CD4-positive, alpha-beta T cell treated with Interleukin-6 for 4 hours (primary cell): ENCODE measurements at regions not wholly inside any gene's neighbourhood (a gene's known extent, or its start where the extent isn't known, plus 50 kb on each side); places are given as distances from the start of the nearest gene placed in this dataset.
"Not testable (repeated sequence)": the region's sequence is repeated elsewhere in the genome, so short reads cannot be mapped to it uniquely, and the experiment has no call there.

Experiments
- DNase-seq: peaks from one replicate; pipeline ENCODE4 v3.0.0-alpha.2; 2020; ENCODE audit warnings: mixed read lengths

DNA sequence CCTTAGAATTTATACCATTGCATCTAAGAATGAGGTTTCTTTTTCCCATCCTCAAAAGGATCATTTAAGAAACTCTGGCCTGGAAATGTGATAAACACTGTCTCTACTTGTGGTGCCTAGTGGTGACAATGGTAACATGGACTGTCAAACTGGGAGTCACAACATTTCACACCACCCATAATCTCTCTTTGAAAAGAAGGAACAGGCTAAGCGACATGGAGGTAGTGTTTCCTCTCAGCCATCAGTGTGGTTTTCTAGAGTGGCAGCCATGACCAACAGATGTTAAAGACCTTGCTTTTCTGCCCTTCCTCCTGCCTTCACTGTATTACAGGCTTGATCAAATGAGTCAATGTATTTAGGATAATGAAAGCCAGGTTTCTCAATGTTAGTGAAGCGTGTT lies 283.1 kb upstream of the STAC start:
- DNase-seq, result no peak

DNA sequence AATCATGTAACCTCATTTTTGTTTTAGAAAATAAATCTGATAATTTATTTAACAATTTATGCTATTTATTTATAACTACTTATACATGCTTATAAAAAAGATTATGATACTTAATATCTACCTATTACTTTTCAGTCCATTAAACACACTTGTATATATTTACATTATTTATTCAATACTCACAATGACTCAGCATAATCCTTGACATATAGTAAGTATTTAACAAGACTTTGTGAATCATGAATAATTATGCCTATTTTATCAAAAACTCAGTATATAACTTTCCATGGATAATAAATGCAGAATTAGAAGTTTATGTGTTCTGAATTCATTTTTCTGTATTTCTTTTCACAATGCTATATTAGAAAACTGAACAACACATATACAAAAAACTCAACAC lies 266.0 kb upstream of the STAC start:
- no peak for DNase-seq

DNA sequence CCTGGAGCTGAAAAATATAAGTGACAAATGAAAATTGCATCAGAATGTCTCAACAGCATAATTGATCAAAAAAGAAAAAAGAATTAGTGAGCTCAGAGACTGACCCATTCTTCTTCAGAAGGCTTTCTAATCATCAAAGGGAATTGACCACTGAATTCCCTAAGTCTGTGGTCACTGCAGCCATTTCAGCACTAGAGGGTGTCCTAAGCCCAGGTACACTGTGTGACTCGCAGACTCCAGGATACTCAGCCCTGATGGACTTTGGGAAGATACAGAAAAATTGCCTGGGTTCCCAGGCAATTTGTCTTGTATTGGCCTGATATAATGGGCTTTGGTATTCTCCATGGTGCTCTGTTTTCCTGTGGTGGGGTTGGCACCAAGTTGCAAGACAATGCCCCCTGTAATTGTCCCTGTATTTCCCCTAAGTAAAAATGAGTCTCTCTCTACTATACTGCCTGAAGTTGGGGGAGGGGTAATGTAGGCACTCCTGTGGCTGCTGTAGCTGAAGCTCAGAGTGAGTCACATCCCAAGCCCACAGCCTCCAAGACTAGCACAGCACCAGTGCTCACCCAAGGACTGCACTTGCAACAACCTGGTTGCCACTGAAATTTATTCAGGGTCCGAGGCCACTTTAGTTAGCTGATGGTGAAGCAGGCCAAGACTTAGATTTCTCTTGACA lies 256.0 kb upstream of the STAC start:
- DNase-seq, result no peak

DNA sequence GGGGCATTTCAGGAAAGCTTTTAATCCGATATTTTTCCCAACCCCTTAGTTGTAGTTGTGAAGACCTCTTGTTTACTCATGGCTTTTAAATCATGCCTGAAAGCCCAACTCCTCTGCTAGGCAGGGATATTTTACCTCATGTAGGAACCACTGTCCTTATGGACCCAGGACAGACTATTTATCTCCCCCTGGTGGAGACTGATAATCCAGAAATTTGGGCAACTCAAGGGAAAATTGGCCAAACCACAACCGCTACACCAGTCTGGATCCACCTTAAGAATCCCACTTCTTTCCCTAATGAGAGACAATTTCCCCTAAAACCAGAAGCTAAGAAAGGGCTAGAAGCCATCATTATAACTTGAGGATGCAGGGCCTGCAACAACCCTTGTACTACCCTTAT lies 248.1 kb upstream of the STAC start:
- no peak for DNase-seq

DNA sequence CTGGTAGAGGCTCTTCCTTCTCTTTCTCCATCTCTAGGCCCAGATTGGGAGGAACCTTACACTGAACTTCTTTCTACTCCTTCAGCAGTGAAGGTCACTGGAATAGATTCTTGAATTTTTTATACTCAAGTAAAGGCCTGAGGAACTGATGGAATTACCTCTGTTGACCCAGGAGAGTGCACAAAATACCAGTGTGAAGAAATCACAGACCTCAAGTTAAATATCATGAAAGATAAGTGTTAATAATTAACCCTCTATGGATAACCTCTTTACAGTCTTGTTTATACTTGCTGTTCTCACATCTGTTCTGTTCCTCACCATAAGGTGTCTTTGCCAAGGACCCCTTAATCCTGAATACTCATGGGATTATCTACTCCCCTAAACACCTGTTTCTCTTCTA lies 244.4 kb upstream of the STAC start:
- no peak for DNase-seq

DNA sequence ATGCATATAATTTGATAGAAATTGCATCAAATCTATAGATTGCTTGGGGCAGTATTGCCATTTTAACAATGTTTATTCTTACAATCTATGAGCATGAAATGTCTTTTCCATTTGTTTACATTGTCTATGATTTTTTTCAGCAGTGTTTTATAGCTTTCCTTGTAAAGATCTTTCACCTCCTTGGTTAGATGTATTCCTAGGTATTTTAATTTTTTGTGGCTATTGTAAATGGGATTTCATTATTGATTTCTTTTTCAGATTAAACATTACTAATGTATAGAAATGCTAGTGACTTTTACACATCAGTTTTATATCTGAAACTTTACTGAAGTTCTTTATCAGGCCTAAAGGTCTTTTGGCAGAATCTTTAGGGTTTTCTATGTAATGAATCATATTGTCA lies 237.6 kb upstream of the STAC start:
- DNase-seq, result no peak

DNA sequence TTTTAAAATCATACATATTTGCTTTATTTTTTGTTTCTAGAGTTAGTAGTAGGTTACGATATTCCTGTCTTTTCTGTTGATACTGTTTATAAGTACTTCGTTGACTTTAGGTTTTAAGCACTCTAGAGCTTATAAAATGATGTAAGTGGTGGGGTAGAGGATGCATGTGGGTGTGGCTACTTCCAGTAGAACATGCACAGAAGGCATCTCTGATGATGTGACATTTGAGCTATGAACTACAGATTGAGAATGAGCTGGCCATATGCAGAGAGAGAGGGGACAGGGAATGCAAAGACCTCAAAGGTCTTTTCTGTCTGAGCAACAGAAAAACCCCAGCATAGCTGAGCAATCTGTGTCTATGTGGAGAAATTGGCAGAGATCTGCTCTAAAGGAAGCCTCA lies 233.9 kb upstream of the STAC start:
- DNase-seq, result no peak

DNA sequence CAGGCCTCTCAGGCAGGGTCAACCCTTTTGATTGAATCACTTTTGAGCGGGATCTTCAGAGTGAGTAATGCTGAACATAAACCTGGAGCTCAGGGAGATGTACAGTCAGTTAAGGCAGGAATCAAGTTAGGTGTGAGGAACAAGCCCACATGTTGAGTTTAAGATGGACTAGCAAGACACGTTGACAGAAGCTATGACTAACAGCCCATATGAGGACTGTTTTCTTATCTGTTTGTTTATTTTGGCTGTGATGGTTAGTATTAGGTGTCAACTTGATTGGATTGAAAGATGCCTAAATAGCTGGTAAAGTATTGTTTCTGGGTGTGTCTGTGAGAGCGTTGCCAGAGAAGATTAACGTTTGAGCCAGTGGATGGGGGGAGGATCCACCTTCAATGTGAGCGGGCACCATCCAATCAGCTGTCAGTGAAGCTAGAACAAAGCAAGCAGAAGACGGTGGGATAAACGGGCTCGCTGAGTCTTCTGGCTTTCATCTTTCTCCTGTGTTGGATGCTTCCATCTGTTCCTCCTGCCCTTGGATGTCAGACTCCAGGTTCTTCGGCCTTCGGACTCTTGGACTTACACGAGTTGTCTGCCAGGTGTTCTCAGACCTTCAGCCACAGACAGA lies 232.3 kb upstream of the STAC start:
- DNase-seq, result no peak

DNA sequence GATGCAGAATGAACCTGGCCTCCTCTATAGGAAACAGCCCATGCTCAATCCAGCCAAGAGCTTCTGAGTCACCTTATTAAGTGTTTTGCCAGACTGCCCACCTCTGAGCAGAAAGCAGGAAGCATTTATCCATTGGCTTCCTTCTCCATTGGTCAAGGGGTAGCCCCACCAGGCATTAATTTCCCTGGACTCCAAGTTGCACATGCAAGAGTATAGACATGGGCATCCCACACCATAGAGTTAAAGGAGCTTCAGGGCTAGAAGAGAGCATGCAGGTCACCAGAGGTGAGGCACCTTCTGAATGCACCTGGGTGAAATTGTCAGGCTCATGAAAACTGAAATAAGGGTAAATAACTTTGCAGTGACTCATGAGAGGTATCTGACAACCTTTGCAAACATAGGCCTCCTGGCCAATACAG lies 230.8 kb upstream of the STAC start:
- no peak for DNase-seq

DNA sequence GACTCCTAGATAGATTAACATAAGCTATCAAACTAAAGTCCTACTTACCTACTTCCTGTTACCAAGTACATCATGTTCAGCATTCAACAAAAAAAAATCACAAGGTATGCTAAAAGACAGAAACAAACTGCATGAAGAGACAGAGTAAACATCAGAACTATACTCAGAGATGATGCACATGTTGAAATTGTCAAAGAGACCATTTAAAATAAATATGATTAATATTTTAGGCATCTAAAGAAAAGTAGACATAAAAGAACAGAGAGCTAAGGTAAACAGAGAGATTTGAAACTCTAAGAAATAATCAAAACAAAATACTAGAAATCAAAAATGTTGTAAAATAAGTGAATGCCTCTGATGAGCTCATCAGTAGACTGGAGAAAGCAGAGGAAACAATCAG lies 224.8 kb upstream of the STAC start:
- DNase-seq, result no peak

DNA sequence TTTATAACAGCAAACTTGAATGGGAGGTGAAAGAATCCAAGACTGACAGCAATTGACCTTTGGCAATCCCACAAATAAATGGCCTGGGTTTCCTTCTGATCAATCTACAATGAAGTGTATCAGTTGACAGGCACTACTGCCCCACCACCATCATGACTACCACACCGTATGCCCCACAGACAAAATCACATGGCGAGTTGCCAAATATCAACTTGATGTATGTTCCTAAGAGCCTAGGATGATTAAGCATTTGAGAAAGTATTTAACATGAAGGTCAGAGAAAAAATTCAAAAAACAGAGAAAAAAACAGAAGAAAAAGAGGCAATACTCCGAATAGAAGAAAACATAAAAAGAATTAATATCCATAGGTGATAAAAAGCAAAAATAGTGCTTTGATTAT lies 215.9 kb upstream of the STAC start:
- DNase-seq, result no peak

DNA sequence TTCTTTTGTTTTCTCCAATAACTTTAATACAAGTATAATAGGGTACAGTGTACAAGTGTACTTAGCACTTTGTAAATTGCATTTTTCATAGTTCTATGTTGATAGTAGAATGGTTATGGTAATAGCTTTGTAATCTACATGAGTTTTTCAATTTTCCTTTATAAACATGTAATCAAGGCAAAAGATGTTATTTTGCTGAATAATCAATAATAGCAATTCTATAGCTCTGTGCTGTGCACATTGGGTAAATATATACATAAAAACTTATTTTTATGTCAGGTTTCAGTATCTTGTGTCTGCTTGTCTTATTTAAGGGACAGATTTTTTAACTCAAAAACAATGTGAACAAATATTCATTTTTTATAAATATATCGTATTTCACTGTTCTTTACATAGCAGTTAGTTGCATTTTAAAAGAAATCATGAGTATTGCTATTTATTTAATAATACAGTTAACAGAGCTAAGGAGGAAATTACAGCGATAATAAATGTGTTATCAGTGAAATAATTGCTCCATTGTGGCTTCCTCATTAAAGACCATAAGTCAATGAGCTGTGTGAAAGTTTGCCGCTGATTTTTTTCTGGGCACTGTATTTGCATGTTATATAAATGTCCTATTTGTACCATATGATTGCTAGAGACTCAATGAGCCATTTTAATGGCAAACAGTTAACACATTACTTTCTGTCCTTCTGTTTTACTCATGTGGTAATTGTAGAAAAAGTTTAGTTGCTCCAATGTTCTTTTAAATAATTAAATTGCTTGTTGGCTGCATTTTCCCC lies 214.6 kb upstream of the STAC start:
- DNase-seq, result no peak

DNA sequence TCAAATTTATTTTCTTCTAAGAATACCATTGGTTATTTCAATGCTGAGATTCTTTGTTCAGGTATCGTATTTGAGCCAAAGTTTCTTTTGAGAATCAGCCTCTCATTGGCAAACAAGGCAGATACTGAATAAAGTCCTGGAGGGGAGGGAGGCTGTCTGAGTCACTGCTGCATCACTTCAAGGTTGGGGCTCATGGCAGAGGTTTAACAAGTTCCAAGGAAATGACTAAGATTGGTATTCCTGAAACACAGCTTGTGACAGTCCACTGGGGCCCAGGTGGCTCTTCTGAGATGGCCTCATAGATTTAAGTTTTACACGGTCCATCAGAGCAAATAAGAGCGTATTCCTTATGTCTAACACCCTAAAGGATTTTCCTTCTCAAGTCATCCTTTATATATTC lies 213.8 kb upstream of the STAC start:
- no peak for DNase-seq

DNA sequence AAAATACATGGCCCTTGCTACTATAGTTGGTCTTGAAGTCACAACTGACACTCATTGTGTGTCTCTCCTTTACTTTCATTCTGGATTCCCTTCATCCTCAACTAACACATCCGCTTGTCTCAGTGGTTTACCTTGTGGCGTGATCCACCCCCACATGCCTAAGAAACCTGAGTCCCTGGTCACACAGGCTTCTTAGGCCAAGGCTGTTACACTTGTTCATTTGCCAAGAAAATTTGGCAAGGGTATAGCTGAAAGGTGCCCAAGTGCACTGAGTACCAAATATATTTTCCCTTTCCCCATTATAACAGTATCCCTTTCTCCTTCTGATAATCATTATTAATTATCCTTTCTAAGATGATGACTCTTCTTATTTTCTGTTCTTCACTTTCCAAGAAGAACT lies 207.6 kb upstream of the STAC start:
- no peak for DNase-seq

DNA sequence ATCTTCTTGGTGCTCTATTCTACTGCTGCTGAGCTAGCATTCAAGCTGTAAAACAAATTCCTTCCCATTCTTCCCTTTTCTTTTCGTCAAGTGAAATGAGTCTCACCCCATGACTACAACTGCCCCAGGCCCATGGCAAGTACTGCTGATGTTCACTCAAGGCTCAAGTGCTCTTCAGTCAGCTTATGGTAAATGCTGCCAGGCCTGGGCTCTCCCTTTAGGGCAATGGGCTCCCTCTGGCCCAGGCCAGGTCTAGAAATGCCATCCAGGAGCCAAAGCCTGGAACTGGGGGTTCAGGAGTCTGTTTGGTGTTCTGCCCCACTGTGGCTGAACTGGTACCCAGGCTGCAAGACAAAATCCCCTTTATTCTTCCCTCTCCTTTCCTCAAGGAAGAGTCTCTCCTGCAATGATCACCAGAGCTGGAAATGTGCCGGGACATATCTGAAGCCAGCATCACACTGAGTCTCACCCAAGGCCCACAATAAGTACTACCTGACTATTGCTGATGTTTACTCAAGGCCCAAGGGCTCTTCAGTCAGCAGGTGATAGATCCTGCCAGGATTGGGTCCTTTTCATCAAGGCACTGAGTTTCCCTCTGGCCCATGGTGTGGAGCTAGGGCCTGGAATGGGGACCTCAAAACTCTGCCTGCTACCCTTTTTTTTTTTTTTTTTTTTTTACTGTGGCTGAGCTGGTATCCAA lies 205.0 kb upstream of the STAC start:
- DNase-seq, result no peak

DNA sequence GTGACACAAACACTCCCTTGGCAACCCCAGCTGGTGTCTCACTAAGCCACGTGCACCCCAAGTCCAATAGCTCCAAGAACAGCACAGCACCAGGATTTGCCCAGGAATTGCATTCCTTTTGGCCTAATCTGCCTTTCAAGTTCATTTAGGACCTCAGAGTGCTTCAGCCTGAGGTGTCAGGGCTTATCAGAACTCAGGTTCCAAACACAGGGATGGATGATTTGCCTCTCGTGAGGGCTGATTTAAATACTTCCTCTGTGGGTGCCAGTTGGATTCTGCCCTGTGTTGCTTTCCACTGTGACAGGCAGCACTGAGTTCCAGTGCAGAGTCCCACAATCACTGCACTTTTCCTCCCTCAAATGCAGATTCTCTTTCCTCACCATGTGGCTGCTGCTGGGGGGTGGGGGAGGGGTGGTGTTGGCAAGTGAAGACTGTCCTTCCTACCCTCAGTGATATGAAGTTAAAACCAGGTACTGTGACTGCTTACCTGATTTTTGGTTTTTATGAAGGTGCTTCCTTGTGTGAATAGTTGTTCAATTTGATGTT lies 204.3 kb upstream of the STAC start:
- DNase-seq, result no peak

DNA sequence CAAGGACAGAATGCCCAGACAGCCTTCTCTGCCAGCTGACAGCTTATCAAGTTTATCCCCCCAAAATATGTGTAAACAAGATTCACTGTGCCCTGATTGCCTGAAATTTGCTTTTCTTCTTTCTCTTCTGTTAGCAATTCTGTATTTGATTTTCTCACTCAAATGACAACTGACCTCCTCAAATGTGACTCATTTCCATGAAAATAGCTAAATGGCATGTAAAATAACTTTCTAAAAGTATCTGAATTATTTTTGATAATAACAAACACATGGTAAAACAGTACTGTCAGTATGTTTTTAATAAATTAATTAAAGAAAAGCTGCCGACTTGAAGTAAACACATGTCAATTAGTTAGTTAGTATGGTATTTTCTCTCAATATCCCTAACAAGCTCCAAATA lies 202.3 kb upstream of the STAC start:
- no peak for DNase-seq

DNA sequence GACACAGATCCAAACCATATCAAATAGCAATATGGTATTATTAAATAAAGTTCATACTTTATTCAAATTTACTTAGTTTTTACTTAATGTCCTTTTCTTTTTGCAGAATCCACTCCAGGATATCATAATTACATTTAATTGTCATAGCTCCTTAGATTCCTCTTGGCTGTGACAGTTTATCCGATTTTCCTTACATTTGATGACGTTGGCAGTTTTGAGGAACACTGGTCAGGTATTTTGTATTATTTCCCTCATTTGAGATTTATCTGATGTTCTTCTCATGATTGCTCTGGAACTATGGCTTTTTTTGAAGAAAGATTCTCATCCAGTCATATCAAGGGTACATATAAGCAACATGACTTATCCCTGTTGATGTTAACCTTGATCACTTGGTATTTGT lies 198.3 kb upstream of the STAC start:
- no peak for DNase-seq

DNA sequence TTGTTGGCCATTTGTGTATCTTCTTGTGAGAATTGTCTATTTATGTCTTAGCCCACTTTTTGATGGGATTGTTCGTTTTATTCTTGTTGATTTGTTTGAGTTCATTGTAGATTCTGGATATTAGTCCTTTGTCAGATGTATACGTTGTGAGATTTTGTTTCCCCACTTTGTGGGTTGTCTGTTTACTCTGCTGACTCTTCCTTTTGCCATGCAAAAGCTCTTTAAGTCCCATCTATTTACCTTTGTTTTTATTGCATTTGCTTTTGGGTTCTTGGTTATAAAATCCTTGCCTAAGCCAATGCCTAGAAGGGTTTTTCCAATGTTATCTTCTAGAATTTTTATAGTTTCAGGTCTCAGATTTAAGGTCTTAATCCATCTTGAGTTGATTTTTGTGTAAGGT lies 193.1 kb upstream of the STAC start:
- not testable (repeated sequence) for DNase-seq

DNA sequence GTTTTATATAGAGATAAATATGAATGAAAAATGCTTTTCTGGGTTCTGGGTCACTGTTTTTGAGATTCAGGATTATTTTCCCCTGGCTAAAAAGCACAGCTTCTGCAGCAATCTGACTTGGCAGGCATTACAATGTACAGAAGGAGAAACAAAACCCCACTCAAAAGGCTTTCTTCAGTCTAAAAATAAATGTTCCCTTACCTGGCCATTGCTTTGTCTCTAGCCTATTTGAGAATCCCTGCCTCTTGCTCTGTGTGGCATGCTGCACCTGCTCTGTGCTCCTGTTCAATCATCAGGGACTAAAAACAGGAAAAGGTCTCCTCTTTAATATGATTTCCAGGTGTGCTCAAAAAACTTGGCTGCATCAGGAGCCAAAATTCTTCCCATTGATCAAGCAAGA lies 187.4 kb upstream of the STAC start:
- no peak for DNase-seq

DNA sequence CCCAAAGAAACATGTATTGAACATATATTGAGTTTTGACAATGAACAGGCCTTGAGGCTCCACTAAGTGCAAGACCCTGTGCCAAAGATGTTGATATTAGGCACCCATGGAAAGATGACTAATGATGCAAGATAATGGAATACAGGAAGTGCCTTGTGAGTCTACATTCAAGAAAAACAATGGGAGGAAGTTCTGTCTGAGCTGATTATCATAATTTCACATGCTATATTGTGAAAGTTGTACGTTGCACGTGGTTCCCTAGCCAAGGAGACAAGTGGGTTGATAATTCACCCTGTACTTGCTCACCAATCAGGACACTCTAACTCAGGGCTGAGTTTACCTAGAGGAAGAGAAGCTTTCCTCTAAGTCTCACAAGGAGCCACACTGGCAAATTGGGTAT lies 186.9 kb upstream of the STAC start:
- no peak for DNase-seq

DNA sequence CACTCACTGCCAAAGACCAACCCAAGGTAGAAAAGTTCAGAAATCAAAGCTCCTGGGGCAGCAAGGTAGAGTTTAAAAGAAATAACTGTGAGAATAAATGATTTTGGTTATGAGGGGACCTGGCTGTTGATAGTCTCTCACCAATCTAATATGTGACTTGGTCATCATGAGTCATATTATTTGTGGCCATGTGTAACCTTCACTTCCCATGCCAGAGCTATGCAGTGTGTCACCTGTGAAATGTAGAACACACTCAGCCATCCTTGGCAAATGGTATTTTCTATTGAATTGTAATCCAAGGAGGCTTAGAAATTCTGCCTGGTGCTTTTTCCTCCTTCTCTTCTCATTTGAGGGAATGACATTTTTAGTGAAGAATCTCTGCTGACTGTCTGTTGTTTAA lies 184.2 kb upstream of the STAC start:
- no peak for DNase-seq

DNA sequence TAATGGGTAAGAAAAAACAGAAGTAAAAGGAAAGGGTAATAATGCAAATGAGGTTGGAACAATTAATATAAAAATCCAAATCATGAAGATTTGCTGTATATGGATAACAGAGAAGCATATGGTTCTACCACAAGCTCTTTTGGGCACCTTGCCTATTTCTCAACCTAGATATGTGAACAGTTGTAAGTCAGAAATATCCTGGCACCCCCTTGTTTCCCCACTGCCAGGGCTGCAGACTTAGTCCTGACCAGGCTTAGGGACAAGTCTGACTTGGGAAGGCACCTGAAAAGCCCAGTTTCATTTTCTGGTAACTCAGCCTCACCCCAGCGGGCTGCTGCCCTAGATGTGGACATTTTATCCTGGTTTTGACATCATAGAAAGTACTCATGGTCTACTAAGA lies 183.2 kb upstream of the STAC start:
- no peak for DNase-seq

DNA sequence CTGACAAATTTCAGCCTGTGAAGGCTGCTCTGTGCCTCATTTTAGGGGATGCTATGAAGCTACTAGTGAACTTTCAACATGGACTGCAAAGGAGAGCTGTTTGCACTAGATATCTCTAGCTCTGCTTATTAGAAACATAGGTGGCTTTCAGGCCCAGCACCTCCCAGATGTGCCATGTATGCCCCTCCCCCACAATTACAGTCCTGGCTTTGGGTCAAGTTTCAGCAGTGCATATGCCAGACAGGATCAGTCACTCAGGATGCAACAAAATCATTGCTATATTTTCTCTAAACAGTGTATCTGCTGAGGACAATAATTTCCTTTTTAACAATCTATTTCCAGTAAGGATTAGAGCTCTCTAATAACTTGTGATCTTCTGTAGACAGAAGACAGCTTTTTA lies 178.8 kb upstream of the STAC start:
- no peak for DNase-seq
